ENCODE measurements at regions not wholly inside any gene's neighbourhood (a gene's known extent, or its start where the extent isn't known, plus 50 kb on each side); places are given as distances from the start of the nearest gene placed in this dataset.

GRCh38 chr14:38973083-38973700 lies 129.8 kb downstream of the SEC23A start:
- no peak overlapping the region for H3K4me3 ChIP-seq (ENCODE audit: low read depth, low read length)
- TF ChIP-seq CTCF (IDR thresholded peaks at IDR 0.05; ENCODE audit: insufficient read depth, low read length) = no peak
- no peak for DNase-seq (ENCODE audit: low read depth)

GRCh38 chr14:38972511-38972910 lies 130.5 kb downstream of the SEC23A start:
- H3K4me3 ChIP-seq (ENCODE audit: low read depth, low read length) = no peak overlapping the region
- TF ChIP-seq CTCF (IDR thresholded peaks at IDR 0.05; ENCODE audit: insufficient read depth, low read length) = no peak
- no peak for DNase-seq (ENCODE audit: low read depth)

- H3K4me3 ChIP-seq (ENCODE audit: low read depth, low read length) = no peak overlapping the region
- DNase-seq (ENCODE audit: low read depth) = no peak
- TF ChIP-seq CTCF (IDR thresholded peaks at IDR 0.05; ENCODE audit: insufficient read depth, low read length) = no peak
These were observed 131.6 kb downstream of the SEC23A start for GRCh38 chr14:38971258-38971921.

GRCh38 chr14:38964630-38965029 lies 138.4 kb downstream of the SEC23A start:
- no peak for DNase-seq (ENCODE audit: low read depth)
- no peak for TF ChIP-seq CTCF (IDR thresholded peaks at IDR 0.05; ENCODE audit: insufficient read depth, low read length)
- no peak overlapping the region for H3K4me3 ChIP-seq (ENCODE audit: low read depth, low read length)

GRCh38 chr14:38960946-38961531 lies 142.0 kb downstream of the SEC23A start:
- H3K4me3 ChIP-seq (ENCODE audit: low read depth, low read length) = no peak overlapping the region
- TF ChIP-seq CTCF (IDR thresholded peaks at IDR 0.05; ENCODE audit: insufficient read depth, low read length) = no peak
- no peak for DNase-seq (ENCODE audit: low read depth)

GRCh38 chr14:38959021-38959420 lies 144.0 kb downstream of the SEC23A start:
- H3K4me3 ChIP-seq (ENCODE audit: low read depth, low read length) = no peak overlapping the region
- no peak for DNase-seq (ENCODE audit: low read depth)
- TF ChIP-seq CTCF (IDR thresholded peaks at IDR 0.05; ENCODE audit: insufficient read depth, low read length) = no peak
